MCF 10A (cell line): ENCODE measurements at regions not wholly inside any gene's neighbourhood (a gene's known extent, or its start where the extent isn't known, plus 50 kb on each side); places are given as distances from the start of the nearest gene placed in this dataset.

Source experiments
- BruUV-seq: library from RNA; stranded (reverse); fragments of 400-500 nt; replicated peaks from 2 replicates; lab custom pipeline; 2021; lab: Mats Ljungman, UMichigan
- CTCF ChIA-PET: fragments of 300-600 bp; sonication (Branson Sonifier 250); formaldehyde crosslinking; extraction: SDS; loops from one replicate; lab custom pipeline; 2021; ENCODE audit warnings: antibody characterized with exemption, inconsistent platforms; lab: Yijun Ruan, JAX
- POLR2A ChIA-PET: fragments of 300-600, 350-650 bp; sonication (Branson Sonifier 250); formaldehyde crosslinking; extraction: SDS; loops from one replicate; lab custom pipeline; 2020; ENCODE audit warnings: antibody characterized with exemption, inconsistent platforms; lab: Yijun Ruan, JAX
- DNase-seq: peaks from one replicate; pipeline ENCODE4 v3.0.0-alpha.2; 2018; ENCODE audit not compliant: unreplicated experiment
- H3K27ac Mint-ChIP-seq: one replicate; pipeline ENCODE4 v1.8.0; 2022; ENCODE audit warnings: mild to moderate bottlenecking, low read depth, mixed read lengths; ENCODE audit not compliant: unreplicated experiment
- H3K27me3 Mint-ChIP-seq: one replicate; pipeline ENCODE4 v1.8.0; 2022; ENCODE audit warnings: mixed read lengths; ENCODE audit not compliant: insufficient read depth, unreplicated experiment
- H3K36me3 Mint-ChIP-seq: one replicate; pipeline ENCODE4 v1.8.0; 2022; ENCODE audit warnings: mild to moderate bottlenecking, moderate library complexity, mixed read lengths; ENCODE audit not compliant: insufficient read depth, unreplicated experiment
- H3K4me1 Mint-ChIP-seq: one replicate; pipeline ENCODE4 v1.8.0; 2022; ENCODE audit warnings: mixed read lengths; ENCODE audit not compliant: insufficient read depth, unreplicated experiment
- H3K4me3 Mint-ChIP-seq: one replicate; pipeline ENCODE4 v1.8.0; 2022; ENCODE audit warnings: mild to moderate bottlenecking, moderate library complexity, mixed read lengths; ENCODE audit not compliant: unreplicated experiment
- H3K9me3 Mint-ChIP-seq: one replicate; pipeline ENCODE4 v1.8.0; 2022; ENCODE audit warnings: mixed read lengths; ENCODE audit not compliant: unreplicated experiment
- CTCF ChIP-seq: fragments of 200-600 bp; IDR thresholded peaks from one replicate; pipeline ENCODE4 v1.8.0; 2022; ENCODE audit warnings: antibody characterized with exemption, mild to moderate bottlenecking; ENCODE audit not compliant: unreplicated experiment
- intact Hi-C: fragments of 100-400 bp; cut with micrococcal nuclease; formaldehyde crosslinking; loops from 2 replicates; pipeline ENCODE4 v1.14.1; 2022

- H3K9me3 Mint-ChIP-seq: no peaks in the 10 kb centered on the region
- H3K27me3 Mint-ChIP-seq: no peaks in the 10 kb centered on the region
These were observed 270.8 kb downstream of the GATA3 start for GRCh38 chr10:8325024-8325980.

GRCh38 chr10:8326396-8327139 is 272.1 kb downstream of the GATA3 start:
- POLR2A ChIA-PET: interaction anchor here (0.7 kb wide), 1 partner anchor 967 kb away, joined by 3 read pairs; no protein-coding TSS in a partner anchor

More at GRCh38 chr10:8325024-8325980, 270.8 kb downstream of the GATA3 start:
- CTCF ChIA-PET: interaction anchor here (0.7 kb wide), 1 partner anchor 433 kb away, joined by 4 read pairs; no protein-coding TSS in a partner anchor
- intact Hi-C loops: no loop called here
- no peak for DNase-seq
- H3K27ac Mint-ChIP-seq: no peak overlapping the region
- TF ChIP-seq CTCF: no peak
- no TSS peak for BruUV-seq
- no peaks in the 10 kb centered on the region for H3K36me3 Mint-ChIP-seq
- no peak overlapping the region for H3K4me3 Mint-ChIP-seq
- POLR2A ChIA-PET: no interaction called here
- H3K4me1 Mint-ChIP-seq: no peaks in the 10 kb centered on the region

GRCh38 chr10:8327140-8327423 is 272.6 kb downstream of the GATA3 start:
- Mint-ChIP-seq H3K9me3 (no peaks in the 10 kb centered on the region), H3K27ac (no peak overlapping the region), H3K4me3 (no peak overlapping the region), H3K4me1 (no peaks in the 10 kb centered on the region), H3K36me3 (peaks cover 4% of the 10 kb centered on the region), H3K27me3 (no peaks in the 10 kb centered on the region)
- ChIA-PET CTCF (no interaction called here), POLR2A (interaction anchor here (0.7 kb wide), 1 partner anchor 967 kb away, joined by 3 read pairs; no protein-coding TSS in a partner anchor)
- BruUV-seq: no TSS peak
- no peak for DNase-seq
- intact Hi-C loops: no loop called here
- no peak for TF ChIP-seq CTCF

More at GRCh38 chr10:8326396-8327139, 272.1 kb downstream of the GATA3 start:
- Mint-ChIP-seq H3K4me3 (no peak overlapping the region), H3K27ac (no peak overlapping the region), H3K9me3 (no peaks in the 10 kb centered on the region), H3K36me3 (no peaks in the 10 kb centered on the region), H3K27me3 (no peaks in the 10 kb centered on the region), H3K4me1 (no peaks in the 10 kb centered on the region)
- no peak for TF ChIP-seq CTCF
- intact Hi-C loops: no loop called here
- DNase-seq: no peak
- BruUV-seq: no TSS peak
- CTCF ChIA-PET: no interaction called here

DNA sequence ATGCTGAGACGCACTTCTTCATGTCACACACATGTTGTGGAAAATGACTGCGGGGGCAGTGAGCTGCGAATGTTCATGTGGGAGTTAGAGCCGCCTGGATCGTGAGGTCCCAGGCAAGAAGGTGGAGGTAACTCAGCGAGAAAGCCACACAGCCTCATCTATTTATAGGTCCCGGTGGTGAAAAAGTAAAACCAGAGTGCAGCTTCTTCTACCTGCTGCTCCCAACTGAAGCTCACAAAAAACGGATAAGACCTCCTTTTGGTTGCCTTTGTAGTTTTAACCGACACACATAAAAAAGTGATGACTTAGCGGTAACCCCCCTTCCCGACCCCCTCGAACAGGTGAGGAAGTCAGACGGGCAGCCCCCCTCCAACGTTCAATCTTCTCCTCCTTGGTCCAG is 276.9 kb downstream of the GATA3 start:
- H3K27ac Mint-ChIP-seq: no peak overlapping the region
- peaks cover 7% of the 10 kb centered on the region for H3K4me1 Mint-ChIP-seq
- no peaks in the 10 kb centered on the region for H3K27me3 Mint-ChIP-seq
- POLR2A ChIA-PET: interaction anchor here (0.6 to 0.7 kb wide), 2 partner anchors 30 to 874 kb away, joined by 3 read pairs; no protein-coding TSS in a partner anchor
- H3K9me3 Mint-ChIP-seq: no peaks in the 10 kb centered on the region
- no peak for TF ChIP-seq CTCF
- BruUV-seq: no TSS peak
- intact Hi-C loops: loop anchor here (5.0 kb wide), 1 partner anchor 274 kb away; no protein-coding TSS in a partner anchor
- H3K36me3 Mint-ChIP-seq: peaks cover 6% of the 10 kb centered on the region
- H3K4me3 Mint-ChIP-seq: no peak overlapping the region
- no peak for DNase-seq
- CTCF ChIA-PET: no interaction called here
